H1 (cell line): ENCODE measurements at regions not wholly inside any gene's neighbourhood (a gene's known extent, or its start where the extent isn't known, plus 50 kb on each side); places are given as distances from the start of the nearest gene placed in this dataset.

Experiments used
- CTCF ChIP-seq, 3 experiments: IDR thresholded peaks; 1 replicate in 2 of 3; 2 replicates in 1 of 3; pipeline versions ENCODE4 v1.5.1 to v1.6.1; 2011; ENCODE audit warnings: low read length in 3 of 3, mild to moderate bottlenecking in 3 of 3, inconsistent platforms in 2 of 3, low read depth in 1 of 3, moderate library complexity in 1 of 3; ENCODE audit not compliant: insufficient read depth in 1 of 3; ENCODE audit errors: control extremely low read depth in 1 of 3
- EP300 ChIP-seq, 2 experiments: IDR thresholded peaks; 1 replicate in 1 of 2; 2 replicates in 1 of 2; pipeline ENCODE4 v1.6.1; 2011 to 2012; ENCODE audit warnings: low read depth in 2 of 2, low read length in 2 of 2, mild to moderate bottlenecking in 2 of 2, borderline replicate concordance in 1 of 2, inconsistent platforms in 1 of 2, moderate library complexity in 1 of 2
- FOSL1 ChIP-seq: IDR thresholded peaks from 2 replicates; pipeline ENCODE4 v1.6.1; 2011; ENCODE audit warnings: mild to moderate bottlenecking, low read depth, low read length, moderate library complexity; ENCODE audit not compliant: insufficient read depth
- MAX ChIP-seq: IDR thresholded peaks from 2 replicates; pipeline ENCODE4 v1.6.1; 2012; ENCODE audit warnings: inconsistent platforms
- POLR2A ChIP-seq, 2 experiments: IDR thresholded peaks; 1 replicate in 1 of 2; 2 replicates in 1 of 2; pipeline ENCODE4 v1.6.1; 2011; ENCODE audit warnings: low read depth in 2 of 2, low read length in 2 of 2, mild to moderate bottlenecking in 2 of 2; ENCODE audit errors: control extremely low read depth in 1 of 2
- RAD21 ChIP-seq, 2 experiments: IDR thresholded peaks in 1 of 2; conservative IDR thresholded peaks in 1 of 2; 2 replicates each; pipeline ENCODE4 v1.6.1; 2011; ENCODE audit warnings: low read depth in 2 of 2, low read length in 2 of 2, improper control_type of control experiment in 1 of 2, inconsistent platforms in 1 of 2, mild to moderate bottlenecking in 1 of 2, moderate library complexity in 1 of 2
- SUZ12 ChIP-seq: fragments of 200-600 bp; sonication (generic); IDR thresholded peaks from 2 replicates; pipeline ENCODE4 v1.6.1; 2012; ENCODE audit warnings: mild to moderate bottlenecking, inconsistent platforms, low read length, moderate library complexity, mixed read lengths
- ZNF274 ChIP-seq: IDR thresholded peaks from 2 replicates; pipeline ENCODE4 v1.7.0; 2012; ENCODE audit warnings: low read length, borderline replicate concordance; ENCODE audit errors: extremely low read depth

- TF ChIP-seq RAD21 (IDR thresholded peaks at IDR 0.05 in 1 of 2, conservative IDR thresholded peaks at IDR 0.05 in 1 of 2; ENCODE audit: low read depth in 2 of 2, low read length in 2 of 2) = no peak
- no peak for TF ChIP-seq POLR2A (IDR thresholded peaks at IDR 0.05; ENCODE audit: control extremely low read depth in 1 of 2, low read depth in 2 of 2, low read length in 2 of 2)
- no peak for TF ChIP-seq CTCF (IDR thresholded peaks at IDR 0.05; ENCODE audit: control extremely low read depth in 1 of 3, insufficient read depth in 1 of 3, low read depth in 1 of 3, low read length in 3 of 3)
- no peak for TF ChIP-seq SUZ12
- TF ChIP-seq MAX = no peak
- no peak for TF ChIP-seq FOSL1
- TF ChIP-seq ZNF274 = no peak
- TF ChIP-seq EP300 (IDR thresholded peaks at IDR 0.05; ENCODE audit: borderline replicate concordance in 1 of 2, low read depth in 2 of 2, low read length in 2 of 2) = no peak
Measured at GRCh38 chr3:132136334-132136716, 101.5 kb upstream of the CPNE4 start.
